Endothelial cell of umbilical vein (primary cell): ENCODE measurements at regions not wholly inside any gene's neighbourhood (a gene's known extent, or its start where the extent isn't known, plus 50 kb on each side); places are given as distances from the start of the nearest gene placed in this dataset.

Source experiments
- BruUV-seq: library from RNA; stranded (reverse); fragments of 400-500 nt; replicated peaks from 2 replicates; lab custom pipeline; 2021; lab: Mats Ljungman, UMichigan
- CTCF ChIA-PET: fragments of 300-600, 350-600 bp; sonication (Branson Sonifier 250); formaldehyde crosslinking; loops from one replicate; lab custom pipeline; 2021; ENCODE audit warnings: antibody characterized with exemption, inconsistent platforms; lab: Charles Lee
- POLR2A ChIA-PET: fragments of 300-600, 350-600 bp; sonication (Branson Sonifier 250); formaldehyde crosslinking; loops from one replicate; lab custom pipeline; 2021; ENCODE audit warnings: antibody characterized with exemption, inconsistent platforms; lab: Charles Lee
- DNase-seq: peaks from one replicate; pipeline ENCODE4 v3.0.0-alpha.2; 2011; ENCODE audit warnings: low read depth, low spot score
- FAIRE-seq: peaks from 2 replicates; lab custom pipeline; 2011; peaks lifted over from hg19 to GRCh38; lab: Jason Lieb, UNC
- H2AFZ ChIP-seq: 2 replicates; pipeline ENCODE4 v1.6.0; 2012; ENCODE audit warnings: low read depth, low read length, control low read depth, inconsistent platforms
- H3K27ac ChIP-seq: 2 replicates; pipeline ENCODE4 v1.5.1; 2011; ENCODE audit warnings: low read depth, mild to moderate bottlenecking, control low read depth, low read length, moderate library complexity; ENCODE audit not compliant: insufficient read depth
- H3K27me3 ChIP-seq, 2 experiments: 2 replicates each; pipeline versions ENCODE4 v1.6.0 to v1.6.1; 2011; ENCODE audit warnings: low read length in 2 of 2, mixed read lengths in 1 of 2; ENCODE audit not compliant: control insufficient read depth in 2 of 2, insufficient read depth in 2 of 2
- H3K36me3 ChIP-seq, 2 experiments: 2 replicates in 1 of 2; 3 replicates in 1 of 2; pipeline ENCODE4 v1.5.1; 2011; ENCODE audit warnings: low read length in 2 of 2, mild to moderate bottlenecking in 1 of 2, moderate library complexity in 1 of 2; ENCODE audit not compliant: control insufficient read depth in 2 of 2, insufficient read depth in 2 of 2; ENCODE audit errors: extremely low read depth in 1 of 2
- H3K4me1 ChIP-seq: 3 replicates; pipeline ENCODE4 v1.5.1; 2011; ENCODE audit warnings: mild to moderate bottlenecking, low read length; ENCODE audit not compliant: control insufficient read depth, insufficient read depth; ENCODE audit errors: extremely low read depth
- H3K4me2 ChIP-seq: 2 replicates; pipeline ENCODE4 v1.6.1; 2011; ENCODE audit warnings: low read length, control low read depth, mixed read lengths; ENCODE audit not compliant: insufficient read depth
- H3K4me3 ChIP-seq, 3 experiments: fragments of 200-600 bp in 1 of 3; sonication (generic), shearing (Covaris generic) in 1 of 3; replicated peaks in 1 of 3; 2 replicates each; pipeline ENCODE4 v1.5.1; 2011 to 2016; ENCODE audit warnings: control low read depth in 3 of 3, low read length in 3 of 3, mild to moderate bottlenecking in 2 of 3, inconsistent platforms in 1 of 3, low read depth in 1 of 3, moderate library complexity in 1 of 3; ENCODE audit not compliant: insufficient read depth in 1 of 3
- H3K79me2 ChIP-seq: 2 replicates; pipeline ENCODE4 v1.6.0; 2012; ENCODE audit warnings: low read length, inconsistent platforms; ENCODE audit not compliant: control insufficient read depth, insufficient read depth
- H3K9ac ChIP-seq: replicated peaks from 2 replicates; pipeline ENCODE3; 2011; ENCODE audit warnings: low read length, control low read depth; ENCODE audit not compliant: insufficient read depth; ENCODE audit errors: extremely low read depth
- H3K9me1 ChIP-seq: replicated peaks from 3 replicates; pipeline ENCODE4 v1.6.0; 2011; ENCODE audit warnings: mild to moderate bottlenecking, low read length; ENCODE audit not compliant: control insufficient read depth, insufficient read depth; ENCODE audit errors: extremely low read depth
- H3K9me3 ChIP-seq: replicated peaks from 2 replicates; pipeline ENCODE4 v1.5.1; 2012; ENCODE audit warnings: low read length, inconsistent platforms; ENCODE audit not compliant: control insufficient read depth, insufficient read depth
- H4K20me1 ChIP-seq: replicated peaks from 2 replicates; pipeline ENCODE3; 2011; ENCODE audit warnings: mild to moderate bottlenecking, low read length; ENCODE audit not compliant: control insufficient read depth, insufficient read depth; ENCODE audit errors: extremely low read depth
- EZH2 ChIP-seq: IDR thresholded peaks from 2 replicates; pipeline ENCODE4 v1.6.1; 2012; ENCODE audit warnings: borderline replicate concordance, low read depth, mild to moderate bottlenecking, moderate library complexity, low read length, inconsistent platforms; ENCODE audit not compliant: severe bottlenecking
- GATA2 ChIP-seq: IDR thresholded peaks from 2 replicates; pipeline ENCODE4 v1.7.0; 2011; ENCODE audit warnings: low read depth, mild to moderate bottlenecking, moderate library complexity, mixed read lengths, low read length; ENCODE audit not compliant: insufficient read length, insufficient read depth
- JUN ChIP-seq: IDR thresholded peaks from 2 replicates; pipeline ENCODE4 v1.6.1; 2011; ENCODE audit warnings: borderline replicate concordance, low read depth; ENCODE audit not compliant: insufficient read length, insufficient read depth
- MYC ChIP-seq: IDR thresholded peaks from one replicate; pipeline ENCODE4 v1.6.1; 2011; ENCODE audit warnings: mild to moderate bottlenecking, low read depth, low read length
- POLR2AphosphoS5 ChIP-seq: IDR thresholded peaks from 2 replicates; pipeline ENCODE4 v1.6.1; 2012; ENCODE audit warnings: low read depth, mild to moderate bottlenecking, control low read depth, low read length, moderate library complexity; ENCODE audit not compliant: insufficient read depth
- dilution Hi-C: fragments of 300-500 bp; cut with MboI; formaldehyde crosslinking; loops from one replicate; pipeline ENCODE4 v1.15.0; 2019; ENCODE audit warnings: low sequenced_read_pairs; ENCODE audit not compliant: extremely low pct_ligation_motif_present
- intact Hi-C: fragments of 100-400 bp; cut with micrococcal nuclease; formaldehyde crosslinking; loops from one replicate; pipeline ENCODE4 v1.10.0; 2022

- BruUV-seq = no TSS peak
- Histone ChIP-seq H3K9ac (no peak overlapping the region), H3K4me3 (no peak overlapping the region), H3K4me1 (no peaks in the 10 kb centered on the region), H3K27me3 (no peaks in the 10 kb centered on the region), H3K9me1 (no peaks in the 10 kb centered on the region), H4K20me1 (no peaks in the 10 kb centered on the region), H3K4me2 (no peak overlapping the region), H3K9me3 (no peaks in the 10 kb centered on the region), H3K27ac (no peak overlapping the region), H2AFZ (no peak overlapping the region), H3K79me2 (no peaks in the 10 kb centered on the region), H3K36me3 (no peaks in the 10 kb centered on the region)
- ChIA-PET CTCF (no interaction called here), POLR2A (no interaction called here)
- dilution Hi-C loops = no loop called here
- no peak for DNase-seq
- intact Hi-C loops = no loop called here
- no peak for FAIRE-seq
- TF ChIP-seq POLR2AphosphoS5 (no peak), GATA2 (no peak), EZH2 (no peak), JUN (no peak)
Observed at GRCh38 chr2:16279641-16280040, 339.3 kb downstream of the MYCN start.

GRCh38 chr2:16279201-16279570, 338.8 kb downstream of the MYCN start:
- ChIA-PET POLR2A (no interaction called here), CTCF (no interaction called here)
- Histone ChIP-seq H3K9me1 (no peaks in the 10 kb centered on the region), H3K79me2 (no peaks in the 10 kb centered on the region), H2AFZ (no peak overlapping the region), H3K4me1 (no peaks in the 10 kb centered on the region), H3K9me3 (no peaks in the 10 kb centered on the region), H3K4me3 (no peak overlapping the region), H4K20me1 (no peaks in the 10 kb centered on the region), H3K27ac (no peak overlapping the region), H3K9ac (no peak overlapping the region), H3K27me3 (no peaks in the 10 kb centered on the region), H3K4me2 (no peak overlapping the region), H3K36me3 (no peaks in the 10 kb centered on the region)
- dilution Hi-C loops (no loop called here), intact Hi-C loops (no loop called here)
- BruUV-seq = no TSS peak
- DNase-seq (no peak), FAIRE-seq (no peak)
- no peak for TF ChIP-seq MYC
